SK-N-SH (cell line): ENCODE measurements at regions not wholly inside any gene's neighbourhood (a gene's known extent, or its start where the extent isn't known, plus 50 kb on each side); places are given as distances from the start of the nearest gene placed in this dataset.

Experiments
- CTCF ChIA-PET: fragments of 300-600, 350-600 bp; formaldehyde crosslinking; extraction: SDS; loops from one replicate; lab custom pipeline; 2021; lab: Yijun Ruan, JAX
- POLR2A ChIA-PET: fragments of 350-600 bp; sonication (Branson Sonifier 250); formaldehyde crosslinking; extraction: SDS; loops from one replicate; lab custom pipeline; 2020; ENCODE audit warnings: antibody characterized with exemption, inconsistent platforms; lab: Yijun Ruan, JAX
- DNase-seq: peaks from one replicate; pipeline ENCODE4 v3.0.0; 2012
- H2AFZ ChIP-seq: fragments of 200-600 bp; sonication (generic); 2 replicates; pipeline ENCODE4 v1.8.1; 2016; ENCODE audit warnings: antibody characterized with exemption, mild to moderate bottlenecking, low read depth
- H3F3A ChIP-seq: fragments of 200-600 bp; sonication (generic); replicated peaks from 2 replicates; pipeline ENCODE3; 2016; ENCODE audit warnings: antibody characterized with exemption, mild to moderate bottlenecking; ENCODE audit not compliant: insufficient read depth
- H3K27ac ChIP-seq, 2 experiments: fragments of 200-500 bp in 1 of 2; fragments of 200-600 bp in 1 of 2; sonication (Bioruptor generic) in 1 of 2; sonication (generic), shearing (Covaris generic) in 1 of 2; 2 replicates each; pipeline versions ENCODE4 v1.5.1 to v1.6.1; 2014 to 2016; ENCODE audit warnings: low read depth in 2 of 2, inconsistent platforms in 1 of 2, low read length in 1 of 2, mild to moderate bottlenecking in 1 of 2, mixed read lengths in 1 of 2
- H3K27me3 ChIP-seq: fragments of 200-600 bp; sonication (generic), shearing (Covaris generic); 2 replicates; pipeline ENCODE4 v1.6.1; 2016; ENCODE audit warnings: mixed run types; ENCODE audit not compliant: insufficient read depth
- H3K36me3 ChIP-seq, 2 experiments: fragments of 200-500 bp in 1 of 2; fragments of 200-600 bp in 1 of 2; sonication (Bioruptor generic) in 1 of 2; sonication (generic) in 1 of 2; replicated peaks in 1 of 2; 2 replicates each; pipeline versions ENCODE3 to v1.5.1; 2014 to 2016; ENCODE audit warnings: low read length in 1 of 2, mild to moderate bottlenecking in 1 of 2; ENCODE audit not compliant: insufficient read depth in 2 of 2, control insufficient read depth in 1 of 2
- H3K4me1 ChIP-seq, 2 experiments: fragments of 200-500 bp in 1 of 2; fragments of 200-600 bp in 1 of 2; sonication (Bioruptor generic) in 1 of 2; sonication (generic), shearing (Covaris generic) in 1 of 2; 2 replicates each; pipeline versions ENCODE4 v1.5.1 to v1.6.1; 2014 to 2016; ENCODE audit warnings: low read depth in 1 of 2, low read length in 1 of 2, mixed run types in 1 of 2; ENCODE audit not compliant: insufficient read depth in 2 of 2, control insufficient read depth in 1 of 2
- H3K4me2 ChIP-seq: fragments of 200-600 bp; sonication (generic), shearing (Covaris generic); 2 replicates; pipeline ENCODE4 v1.6.1; 2017; ENCODE audit warnings: mixed run types
- H3K4me3 ChIP-seq, 2 experiments: fragments of 200-500 bp in 1 of 2; fragments of 200-600 bp in 1 of 2; sonication (Bioruptor generic) in 1 of 2; sonication (generic), shearing (Covaris generic) in 1 of 2; 2 replicates each; pipeline versions ENCODE4 v1.5.1 to v1.8.1; 2014 to 2016; ENCODE audit warnings: low read depth in 2 of 2, inconsistent platforms in 1 of 2, low read length in 1 of 2, mild to moderate bottlenecking in 1 of 2, mixed read lengths in 1 of 2, moderate library complexity in 1 of 2
- H3K79me2 ChIP-seq: fragments of 200-600 bp; sonication (generic); 2 replicates; pipeline ENCODE4 v1.8.1; 2017; ENCODE audit warnings: mild to moderate bottlenecking; ENCODE audit not compliant: insufficient read depth
- H3K9ac ChIP-seq: fragments of 200-600 bp; sonication (generic); 2 replicates; pipeline ENCODE4 v1.6.1; 2017; ENCODE audit warnings: mixed run types
- H3K9me2 ChIP-seq: fragments of 200-600 bp; sonication (generic); 2 replicates; pipeline ENCODE4 v1.6.1; 2017; ENCODE audit warnings: mixed run types
- H3K9me3 ChIP-seq: fragments of 200-600 bp; sonication (generic); 2 replicates; pipeline ENCODE4 v1.6.1; 2017; ENCODE audit warnings: mixed run types, mild to moderate bottlenecking, moderate library complexity
- H4K20me1 ChIP-seq: fragments of 200-600 bp; sonication (generic); 2 replicates; pipeline ENCODE4 v1.6.1; 2017; ENCODE audit warnings: mild to moderate bottlenecking, mixed run types; ENCODE audit not compliant: insufficient read depth
- CHD2 ChIP-seq: fragments of 150-350 bp; IDR thresholded peaks from 2 replicates; pipeline ENCODE4 v1.6.1; 2018; ENCODE audit warnings: low read length; ENCODE audit not compliant: partially characterized antibody
- EP300 ChIP-seq, 2 experiments: IDR thresholded peaks; 2 replicates each; pipeline versions ENCODE4 v1.4.0 to v1.6.1; 2012; ENCODE audit warnings: borderline replicate concordance in 1 of 2, low read depth in 1 of 2, low read length in 1 of 2
- EZH2phosphoT487 ChIP-seq: fragments of 200-600 bp; sonication (generic); IDR thresholded peaks from 2 replicates; pipeline ENCODE4 v1.6.1; 2017; ENCODE audit warnings: low read depth, mixed run types, mild to moderate bottlenecking, antibody characterized with exemption, moderate library complexity, borderline replicate concordance
- FOSL2 ChIP-seq: IDR thresholded peaks from 2 replicates; pipeline ENCODE4 v1.4.0; 2012; ENCODE audit warnings: low read depth, mild to moderate bottlenecking, moderate library complexity, borderline replicate concordance
- FOXJ3 ChIP-seq: sonication (generic); formaldehyde crosslinking; IDR thresholded peaks from 2 replicates; pipeline ENCODE4 v1.5.1; 2020; ENCODE audit warnings: mild to moderate bottlenecking, missing genetic modification reagents
- GATA2 ChIP-seq: sonication (generic); formaldehyde crosslinking; IDR thresholded peaks from 2 replicates; pipeline ENCODE4 v1.5.0; 2020; ENCODE audit warnings: mild to moderate bottlenecking, missing genetic modification reagents
- MEF2A ChIP-seq: IDR thresholded peaks from 2 replicates; pipeline ENCODE4 v1.4.0; 2012; ENCODE audit warnings: low read depth, borderline replicate concordance
- RCOR1 ChIP-seq: fragments of 150-350 bp; IDR thresholded peaks from 2 replicates; pipeline ENCODE4 v1.6.1; 2017; ENCODE audit warnings: antibody characterized with exemption, low read length
- REST ChIP-seq: IDR thresholded peaks from 2 replicates; pipeline ENCODE4 v1.6.1; 2012; ENCODE audit warnings: mild to moderate bottlenecking, low read depth, low read length, moderate library complexity
- RFX5 ChIP-seq: IDR thresholded peaks from 2 replicates; pipeline ENCODE4 v1.6.1; 2012; ENCODE audit warnings: mild to moderate bottlenecking, improper control_type of control experiment, low read length
- TAF1 ChIP-seq: IDR thresholded peaks from 2 replicates; pipeline ENCODE4 v1.6.1; 2012; ENCODE audit warnings: low read depth, mild to moderate bottlenecking, low read length, moderate library complexity, borderline replicate concordance
- TEAD4 ChIP-seq: IDR thresholded peaks from 2 replicates; pipeline ENCODE4 v1.4.0; 2012; ENCODE audit warnings: mild to moderate bottlenecking, borderline replicate concordance; ENCODE audit not compliant: insufficient read depth
- YY1 ChIP-seq: IDR thresholded peaks from 2 replicates; pipeline ENCODE4 v1.4.0; 2012; ENCODE audit warnings: low read depth, mild to moderate bottlenecking
- WGBS: methylation state at CpG from one replicate; pipeline ENCODE4 v1.1.6; 2017; ENCODE audit warnings: low lambda C conversion rate; 5-methylcytosine and 5-hydroxymethylcytosine counted together
- TF ChIP-seq, protein P1 (sequence below): IDR thresholded peaks from 2 replicates; pipeline ENCODE4 v1.4.0; 2012; ENCODE audit warnings: low read depth

GRCh38 chr11:130749216-130749615, 167.1 kb downstream of the SNX19 start:
- peaks cover 4% of the 10 kb centered on the region for H3F3A ChIP-seq
- ChIA-PET POLR2A (no interaction called here), CTCF (no interaction called here)
- H3K4me3 ChIP-seq, result no peak overlapping the region
- no peak overlapping the region for H3K4me2 ChIP-seq
- DNase-seq, result no peak
- no peaks in the 10 kb centered on the region for H3K4me1 ChIP-seq
- no peak for TF ChIP-seq RCOR1
- no peak for TF ChIP-seq EP300 (IDR thresholded peaks at IDR 0.05; ENCODE audit: borderline replicate concordance in 1 of 2, low read depth in 1 of 2, low read length in 1 of 2)
- TF ChIP-seq FOXJ3, result no peak
- no peak for TF ChIP-seq TAF1
- TF ChIP-seq, protein P1, sequence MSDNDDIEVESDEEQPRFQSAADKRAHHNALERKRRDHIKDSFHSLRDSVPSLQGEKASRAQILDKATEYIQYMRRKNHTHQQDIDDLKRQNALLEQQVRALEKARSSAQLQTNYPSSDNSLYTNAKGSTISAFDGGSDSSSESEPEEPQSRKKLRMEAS, result no peak
- 44% methylated on average over 2 of the region's 2 CpGs for WGBS
- H3K36me3 ChIP-seq, result no peaks in the 10 kb centered on the region
- H2AFZ ChIP-seq, result no peak overlapping the region
- H3K27ac ChIP-seq, result no peak overlapping the region
- H3K79me2 ChIP-seq, result no peaks in the 10 kb centered on the region
- no peaks in the 10 kb centered on the region for H4K20me1 ChIP-seq
- no peak overlapping the region for H3K9ac ChIP-seq
- H3K9me2 ChIP-seq, result no peaks in the 10 kb centered on the region
- H3K9me3 ChIP-seq, result no peaks in the 10 kb centered on the region
- no peaks in the 10 kb centered on the region for H3K27me3 ChIP-seq

- Histone ChIP-seq H3K79me2 (no peaks in the 10 kb centered on the region), H4K20me1 (no peaks in the 10 kb centered on the region), H3K36me3 (no peaks in the 10 kb centered on the region), H3K4me3 (no peak overlapping the region), H3K27ac (no peak overlapping the region), H3K27me3 (no peaks in the 10 kb centered on the region), H2AFZ (no peak overlapping the region), H3K4me2 (no peak overlapping the region), H3K4me1 (no peaks in the 10 kb centered on the region), H3K9me3 (no peaks in the 10 kb centered on the region), H3K9ac (no peak overlapping the region), H3F3A (no peaks in the 10 kb centered on the region), H3K9me2 (no peaks in the 10 kb centered on the region)
- TF ChIP-seq GATA2 (CRISPR knock-in tag) (no peak), CHD2 (no peak), MEF2A (no peak), TEAD4 (no peak), YY1 (no peak), REST (no peak), FOSL2 (no peak), RFX5 (no peak), EZH2phosphoT487 (no peak), FOXJ3 (no peak)
- TF ChIP-seq, protein P1, result no peak
- WGBS, result 37% methylated on average over 5 of the region's 6 CpGs
- DNase-seq, result no peak
- POLR2A ChIA-PET, result no interaction called here
- CTCF ChIA-PET, result interaction anchor here (0.6 to 2.3 kb wide), 4 partner anchors 102 to 329 kb away, joined by 3 to 7 read pairs (median 4); no protein-coding TSS in a partner anchor
Measured at GRCh38 chr11:130760515-130761125, 155.7 kb downstream of the SNX19 start.
